ENCODE measurements at regions not wholly inside any gene's neighbourhood (a gene's known extent, or its start where the extent isn't known, plus 50 kb on each side); places are given as distances from the start of the nearest gene placed in this dataset.
A peak's percentile ranks its signal among the peaks of the same experiment; 100 is the strongest.

- Histone ChIP-seq H3K79me2 (ENCODE audit: low read length) (no peaks in the 10 kb centered on the region), H4K20me1 (ENCODE audit: insufficient read depth, low read length) (no peaks in the 10 kb centered on the region), H2AFZ (ENCODE audit: low read length) (no peak overlapping the region), H3K4me2 (ENCODE audit: low read depth, low read length) (no peak overlapping the region), H3K9me2 (replicated peaks; ENCODE audit: insufficient read depth, low read length) (no peaks in the 10 kb centered on the region), H3K27me3 (replicated peaks; ENCODE audit: insufficient read depth, low read length) (no peaks in the 10 kb centered on the region), H3K4me1 (ENCODE audit: low read length) (no peaks in the 10 kb centered on the region), H3K27ac (ENCODE audit: low read length) (no peak overlapping the region), H3K9ac (ENCODE audit: low read length) (no peak overlapping the region), H3K36me3 (replicated peaks; ENCODE audit: insufficient read depth, low read length) (no peaks in the 10 kb centered on the region), H3F3A (ENCODE audit: insufficient read depth, low read length) (no peaks in the 10 kb centered on the region), H3K4me3 (ENCODE audit: low read length) (no peak overlapping the region), H3K9me3 (replicated peaks; ENCODE audit: insufficient read depth, low read length) (no peaks in the 10 kb centered on the region)
- DNase-seq, result no peak
- no peak for TF ChIP-seq EZH2phosphoT487 (IDR thresholded peaks at IDR 0.05; ENCODE audit: low read length)
These were observed 909.2 kb downstream of the EPHA7 start for GRCh38 chr6:92510137-92510536.

DNA sequence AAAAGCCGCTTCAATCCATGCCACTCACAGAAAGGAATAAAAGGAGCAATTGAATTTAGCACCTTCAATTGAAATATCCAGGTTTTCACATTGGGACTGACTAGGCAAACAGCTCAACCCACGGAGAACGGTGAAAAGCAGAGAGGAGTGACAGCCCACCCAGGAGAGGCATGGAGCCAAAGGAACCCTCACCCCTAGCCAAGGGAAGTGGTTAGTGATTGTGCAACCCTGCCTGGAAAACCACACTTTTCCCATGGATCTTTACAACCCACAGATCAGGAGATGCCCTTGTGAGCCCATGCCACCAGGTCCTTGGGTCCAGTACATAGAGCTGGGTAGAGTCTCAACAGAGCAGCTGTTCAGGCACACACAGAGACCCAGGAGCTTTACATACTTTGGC, 911.8 kb downstream of the EPHA7 start:
- DNase-seq, result no peak
- no peak overlapping the region for H3K4me3 ChIP-seq (ENCODE audit: low read length)
- no peaks in the 10 kb centered on the region for H3K9me3 ChIP-seq (replicated peaks; ENCODE audit: insufficient read depth, low read length)
- no peaks in the 10 kb centered on the region for H3K79me2 ChIP-seq (ENCODE audit: low read length)
- H3K9ac ChIP-seq (ENCODE audit: low read length), result no peak overlapping the region
- H3K9me2 ChIP-seq (replicated peaks; ENCODE audit: insufficient read depth, low read length), result no peaks in the 10 kb centered on the region
- TF ChIP-seq EZH2phosphoT487 (IDR thresholded peaks at IDR 0.05; ENCODE audit: low read length) (no peak), EZH2 (optimal IDR thresholded peaks at IDR 0.05; ENCODE audit: low read depth, low read length) (no peak)
- TF ChIP-seq, protein P1, sequence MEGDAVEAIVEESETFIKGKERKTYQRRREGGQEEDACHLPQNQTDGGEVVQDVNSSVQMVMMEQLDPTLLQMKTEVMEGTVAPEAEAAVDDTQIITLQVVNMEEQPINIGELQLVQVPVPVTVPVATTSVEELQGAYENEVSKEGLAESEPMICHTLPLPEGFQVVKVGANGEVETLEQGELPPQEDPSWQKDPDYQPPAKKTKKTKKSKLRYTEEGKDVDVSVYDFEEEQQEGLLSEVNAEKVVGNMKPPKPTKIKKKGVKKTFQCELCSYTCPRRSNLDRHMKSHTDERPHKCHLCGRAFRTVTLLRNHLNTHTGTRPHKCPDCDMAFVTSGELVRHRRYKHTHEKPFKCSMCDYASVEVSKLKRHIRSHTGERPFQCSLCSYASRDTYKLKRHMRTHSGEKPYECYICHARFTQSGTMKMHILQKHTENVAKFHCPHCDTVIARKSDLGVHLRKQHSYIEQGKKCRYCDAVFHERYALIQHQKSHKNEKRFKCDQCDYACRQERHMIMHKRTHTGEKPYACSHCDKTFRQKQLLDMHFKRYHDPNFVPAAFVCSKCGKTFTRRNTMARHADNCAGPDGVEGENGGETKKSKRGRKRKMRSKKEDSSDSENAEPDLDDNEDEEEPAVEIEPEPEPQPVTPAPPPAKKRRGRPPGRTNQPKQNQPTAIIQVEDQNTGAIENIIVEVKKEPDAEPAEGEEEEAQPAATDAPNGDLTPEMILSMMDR (IDR thresholded peaks at IDR 0.05; ENCODE audit: low read length), result no peak
- H3F3A ChIP-seq (ENCODE audit: insufficient read depth, low read length), result no peaks in the 10 kb centered on the region
- H3K27ac ChIP-seq (ENCODE audit: low read length), result no peak overlapping the region
- H3K36me3 ChIP-seq (replicated peaks; ENCODE audit: insufficient read depth, low read length), result no peaks in the 10 kb centered on the region
- no peak overlapping the region for H2AFZ ChIP-seq (ENCODE audit: low read length)
- no peaks in the 10 kb centered on the region for H3K27me3 ChIP-seq (replicated peaks; ENCODE audit: insufficient read depth, low read length)
- no peak overlapping the region for H3K4me2 ChIP-seq (ENCODE audit: low read depth, low read length)
- no peaks in the 10 kb centered on the region for H4K20me1 ChIP-seq (ENCODE audit: insufficient read depth, low read length)
- H3K4me1 ChIP-seq (ENCODE audit: low read length), result no peaks in the 10 kb centered on the region

- H3K9me3 ChIP-seq (replicated peaks; ENCODE audit: insufficient read depth, low read length), result no peaks in the 10 kb centered on the region
- H2AFZ ChIP-seq (ENCODE audit: low read length), result peak overlapping the region; percentile 10; the same call in 1 of the 2 replicates
- H3F3A ChIP-seq (ENCODE audit: insufficient read depth, low read length), result no peaks in the 10 kb centered on the region
- no peaks in the 10 kb centered on the region for H3K4me1 ChIP-seq (ENCODE audit: low read length)
- H3K36me3 ChIP-seq (replicated peaks; ENCODE audit: insufficient read depth, low read length), result no peaks in the 10 kb centered on the region
- H3K79me2 ChIP-seq (ENCODE audit: low read length), result no peaks in the 10 kb centered on the region
- no peak for DNase-seq
- TF ChIP-seq EZH2 (optimal IDR thresholded peaks at IDR 0.05; ENCODE audit: low read depth, low read length) (no peak), EZH2phosphoT487 (IDR thresholded peaks at IDR 0.05; ENCODE audit: low read length) (no peak)
- TF ChIP-seq, protein P1 (IDR thresholded peaks at IDR 0.05; ENCODE audit: low read length), result no peak
- no peaks in the 10 kb centered on the region for H3K9me2 ChIP-seq (replicated peaks; ENCODE audit: insufficient read depth, low read length)
- H3K4me3 ChIP-seq (ENCODE audit: low read length), result no peak overlapping the region
- H3K4me2 ChIP-seq (ENCODE audit: low read depth, low read length), result peak overlapping the region; percentile 24; the same call in 1 of the 2 replicates
- H4K20me1 ChIP-seq (ENCODE audit: insufficient read depth, low read length), result no peaks in the 10 kb centered on the region
- H3K27me3 ChIP-seq (replicated peaks; ENCODE audit: insufficient read depth, low read length), result no peaks in the 10 kb centered on the region
- no peak overlapping the region for H3K9ac ChIP-seq (ENCODE audit: low read length)
- H3K27ac ChIP-seq (ENCODE audit: low read length), result no peak overlapping the region
These were observed 914.9 kb downstream of the EPHA7 start for GRCh38 chr6:92504509-92504908.

GRCh38 chr6:92497281-92497680, 922.1 kb downstream of the EPHA7 start:
- Histone ChIP-seq H3K9ac (ENCODE audit: low read length) (no peak overlapping the region), H3K4me3 (ENCODE audit: low read length) (no peak overlapping the region), H4K20me1 (ENCODE audit: insufficient read depth, low read length) (no peaks in the 10 kb centered on the region), H3K9me2 (replicated peaks; ENCODE audit: insufficient read depth, low read length) (0 out of 2 replicates have a peak, but pooled peaks cover 3% of the 10 kb centered on the region), H3K9me3 (replicated peaks; ENCODE audit: insufficient read depth, low read length) (no peaks in the 10 kb centered on the region), H2AFZ (ENCODE audit: low read length) (no peak overlapping the region), H3F3A (ENCODE audit: insufficient read depth, low read length) (no peaks in the 10 kb centered on the region), H3K4me2 (ENCODE audit: low read depth, low read length) (no peak overlapping the region), H3K36me3 (replicated peaks; ENCODE audit: insufficient read depth, low read length) (no peaks in the 10 kb centered on the region), H3K4me1 (ENCODE audit: low read length) (no peaks in the 10 kb centered on the region), H3K27ac (ENCODE audit: low read length) (no peak overlapping the region), H3K79me2 (ENCODE audit: low read length) (no peaks in the 10 kb centered on the region), H3K27me3 (replicated peaks; ENCODE audit: insufficient read depth, low read length) (no peaks in the 10 kb centered on the region)
- no peak for DNase-seq
- no peak for TF ChIP-seq EZH2phosphoT487 (IDR thresholded peaks at IDR 0.05; ENCODE audit: low read length)
- TF ChIP-seq, protein P1 (IDR thresholded peaks at IDR 0.05; ENCODE audit: low read length), result no peak
- TF ChIP-seq EZH2 (optimal IDR thresholded peaks at IDR 0.05; ENCODE audit: low read depth, low read length), result no peak

Data from MM.1S (cell line).